ENCODE measurements at regions not wholly inside any gene's neighbourhood (a gene's known extent, or its start where the extent isn't known, plus 50 kb on each side); places are given as distances from the start of the nearest gene placed in this dataset.

DNA sequence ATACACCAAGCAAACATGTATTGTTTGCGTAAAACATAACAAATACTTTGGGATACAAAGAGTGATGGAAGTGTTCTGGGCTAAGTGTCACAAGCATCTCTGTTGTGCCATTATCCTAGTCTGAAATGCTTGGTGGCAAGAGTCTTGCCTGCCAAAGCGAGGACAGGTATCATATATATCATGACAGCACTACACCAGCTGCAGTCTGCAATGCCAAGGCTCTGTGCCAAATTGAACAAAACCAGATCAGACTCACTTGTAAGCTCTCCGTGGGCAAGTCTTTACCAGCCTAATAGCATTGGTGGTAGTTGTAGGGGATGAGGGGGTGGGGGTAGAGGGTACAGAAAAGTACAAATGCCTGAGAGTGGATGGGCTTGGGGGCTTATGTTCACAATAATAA, 119.2 kb downstream of the RWDD3 start:
- H3K27ac ChIP-seq (ENCODE audit: low read length) = no peak overlapping the region

DNA sequence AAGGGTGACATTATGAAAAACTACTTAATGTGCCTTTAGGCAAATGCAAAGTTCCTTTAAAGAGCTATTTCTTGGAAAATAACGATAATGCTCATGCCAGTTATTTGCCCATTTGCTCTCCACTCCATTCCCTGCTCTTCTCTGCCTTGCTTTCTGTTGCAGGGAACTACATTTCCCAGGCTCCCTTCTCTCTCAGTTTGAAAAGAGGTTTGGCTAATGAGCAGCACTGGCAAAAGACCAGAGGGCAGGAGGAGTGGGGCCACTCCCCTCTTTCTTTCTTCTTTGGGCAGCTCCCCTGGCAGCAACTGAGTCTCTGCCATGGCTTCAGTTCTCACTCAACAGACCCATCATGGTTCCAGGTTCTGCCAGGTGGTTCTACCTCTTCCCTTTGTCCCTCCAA, 130.5 kb downstream of the RWDD3 start:
- H3K9ac ChIP-seq (ENCODE audit: low read length) = no peak overlapping the region
- H4K20me1 ChIP-seq (ENCODE audit: low read length) = no peaks in the 10 kb centered on the region
- peaks cover 71% of the 10 kb centered on the region for H3K27me3 ChIP-seq (ENCODE audit: low read length)
- BruUV-seq (replicated peaks) = no TSS peak
- no peaks in the 10 kb centered on the region for H3K79me2 ChIP-seq (ENCODE audit: low read length)
- ChIA-PET POLR2A (ENCODE audit: unreplicated experiment) (interaction anchor here (0.6 kb wide), 1 partner anchor 71 kb away, joined by 3 read pairs; no protein-coding TSS in a partner anchor), CTCF (no interaction called here)
- no peak overlapping the region for H3K4me3 ChIP-seq (ENCODE audit: low read length)
- TF ChIP-seq EZH2phosphoT487 (IDR thresholded peaks at IDR 0.05; ENCODE audit: borderline replicate concordance, low read length) = no peak
- TF ChIP-seq, protein P1, sequence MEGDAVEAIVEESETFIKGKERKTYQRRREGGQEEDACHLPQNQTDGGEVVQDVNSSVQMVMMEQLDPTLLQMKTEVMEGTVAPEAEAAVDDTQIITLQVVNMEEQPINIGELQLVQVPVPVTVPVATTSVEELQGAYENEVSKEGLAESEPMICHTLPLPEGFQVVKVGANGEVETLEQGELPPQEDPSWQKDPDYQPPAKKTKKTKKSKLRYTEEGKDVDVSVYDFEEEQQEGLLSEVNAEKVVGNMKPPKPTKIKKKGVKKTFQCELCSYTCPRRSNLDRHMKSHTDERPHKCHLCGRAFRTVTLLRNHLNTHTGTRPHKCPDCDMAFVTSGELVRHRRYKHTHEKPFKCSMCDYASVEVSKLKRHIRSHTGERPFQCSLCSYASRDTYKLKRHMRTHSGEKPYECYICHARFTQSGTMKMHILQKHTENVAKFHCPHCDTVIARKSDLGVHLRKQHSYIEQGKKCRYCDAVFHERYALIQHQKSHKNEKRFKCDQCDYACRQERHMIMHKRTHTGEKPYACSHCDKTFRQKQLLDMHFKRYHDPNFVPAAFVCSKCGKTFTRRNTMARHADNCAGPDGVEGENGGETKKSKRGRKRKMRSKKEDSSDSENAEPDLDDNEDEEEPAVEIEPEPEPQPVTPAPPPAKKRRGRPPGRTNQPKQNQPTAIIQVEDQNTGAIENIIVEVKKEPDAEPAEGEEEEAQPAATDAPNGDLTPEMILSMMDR (conservative IDR thresholded peaks at IDR 0.05; ENCODE audit: low read depth, low read length) = no peak
- TF ChIP-seq EZH2 (IDR thresholded peaks at IDR 0.05; ENCODE audit: low read length, unreplicated experiment) = no peak
- DNase-seq = no peak
- no peaks in the 10 kb centered on the region for H3F3A ChIP-seq (ENCODE audit: low read length, unreplicated experiment)
- H3K4me2 ChIP-seq (ENCODE audit: low read length) = no peak overlapping the region
- H2AFZ ChIP-seq (ENCODE audit: low read length) = no peak overlapping the region
- no peak overlapping the region for H3K27ac ChIP-seq (ENCODE audit: low read length)
- intact Hi-C loops (cut with micrococcal nuclease) = no loop called here
- H3K4me1 ChIP-seq (ENCODE audit: insufficient read depth, low read length) = no peaks in the 10 kb centered on the region
- no peaks in the 10 kb centered on the region for H3K9me2 ChIP-seq (replicated peaks; ENCODE audit: low read length)
- H3K36me3 ChIP-seq (ENCODE audit: low read depth, low read length) = no peaks in the 10 kb centered on the region
- H3K9me3 ChIP-seq (ENCODE audit: low read length) = no peaks in the 10 kb centered on the region
- no peak for ATAC-seq

More for the DNA sequence above, 119.2 kb downstream of the RWDD3 start:
- Histone ChIP-seq H3K4me2 (ENCODE audit: low read length) (no peak overlapping the region), H3K4me3 (ENCODE audit: low read length) (no peak overlapping the region), H3K9me2 (replicated peaks; ENCODE audit: low read length) (no peaks in the 10 kb centered on the region), H3K36me3 (ENCODE audit: low read depth, low read length) (no peaks in the 10 kb centered on the region), H2AFZ (ENCODE audit: low read length) (no peak overlapping the region), H3K4me1 (ENCODE audit: insufficient read depth, low read length) (no peaks in the 10 kb centered on the region), H3K27me3 (ENCODE audit: low read length) (peaks cover 75% of the 10 kb centered on the region), H3K9ac (ENCODE audit: low read length) (no peak overlapping the region), H3K9me3 (ENCODE audit: low read length) (no peaks in the 10 kb centered on the region), H3F3A (ENCODE audit: low read length, unreplicated experiment) (no peaks in the 10 kb centered on the region), H4K20me1 (ENCODE audit: low read length) (no peaks in the 10 kb centered on the region), H3K79me2 (ENCODE audit: low read length) (no peaks in the 10 kb centered on the region)
- ChIA-PET POLR2A (ENCODE audit: unreplicated experiment) (no interaction called here), CTCF (interaction anchor here (0.6 kb wide), 1 partner anchor 1492 kb away, joined by 3 read pairs; no protein-coding TSS in a partner anchor)
- intact Hi-C loops (cut with micrococcal nuclease) = no loop called here
- no TSS peak for BruUV-seq (replicated peaks)
- TF ChIP-seq EZH2 (IDR thresholded peaks at IDR 0.05; ENCODE audit: low read length, unreplicated experiment) (no peak), EZH2phosphoT487 (IDR thresholded peaks at IDR 0.05; ENCODE audit: borderline replicate concordance, low read length) (no peak)
- TF ChIP-seq, protein P1 (conservative IDR thresholded peaks at IDR 0.05; ENCODE audit: low read depth, low read length) = no peak
- DNase-seq (no peak), ATAC-seq (no peak)

DNA sequence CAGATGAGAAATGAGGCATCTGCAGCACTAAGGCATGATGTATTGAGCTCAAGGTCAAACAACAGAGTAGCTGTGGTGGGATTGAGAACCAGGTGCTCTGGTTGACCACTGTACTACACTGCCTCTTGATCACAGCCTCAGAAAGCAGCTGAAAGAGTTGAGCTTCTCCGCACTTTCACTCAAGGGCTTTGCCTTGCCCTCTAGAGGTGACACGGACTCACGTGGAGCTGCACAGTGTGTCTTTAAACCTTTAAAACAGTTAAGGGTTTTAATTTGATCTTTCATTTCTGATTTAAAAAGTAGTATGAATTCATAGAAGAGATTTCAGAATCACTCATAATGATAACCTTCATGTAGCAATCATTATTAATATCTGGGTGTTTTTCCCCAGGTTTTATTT, 132.5 kb downstream of the RWDD3 start:
- no peak overlapping the region for H2AFZ ChIP-seq (ENCODE audit: low read length)
- H3K36me3 ChIP-seq (ENCODE audit: low read depth, low read length) = no peaks in the 10 kb centered on the region
- no peaks in the 10 kb centered on the region for H4K20me1 ChIP-seq (ENCODE audit: low read length)
- H3K9ac ChIP-seq (ENCODE audit: low read length) = no peak overlapping the region
- H3K9me3 ChIP-seq (ENCODE audit: low read length) = no peaks in the 10 kb centered on the region
- no peak for ATAC-seq
- H3K27ac ChIP-seq (ENCODE audit: low read length) = no peak overlapping the region
- CTCF ChIA-PET = no interaction called here
- no peaks in the 10 kb centered on the region for H3K4me1 ChIP-seq (ENCODE audit: insufficient read depth, low read length)
- no peak overlapping the region for H3K4me2 ChIP-seq (ENCODE audit: low read length)
- H3K9me2 ChIP-seq (replicated peaks; ENCODE audit: low read length) = no peaks in the 10 kb centered on the region
- H3K4me3 ChIP-seq (ENCODE audit: low read length) = no peak overlapping the region
- intact Hi-C loops (cut with micrococcal nuclease) = no loop called here
- no peak for DNase-seq
- BruUV-seq (replicated peaks) = no TSS peak
- no peak for TF ChIP-seq EZH2phosphoT487 (IDR thresholded peaks at IDR 0.05; ENCODE audit: borderline replicate concordance, low read length)
- TF ChIP-seq, protein P1 (conservative IDR thresholded peaks at IDR 0.05; ENCODE audit: low read depth, low read length) = no peak
- TF ChIP-seq EZH2 (IDR thresholded peaks at IDR 0.05; ENCODE audit: low read length, unreplicated experiment) = no peak
- no peaks in the 10 kb centered on the region for H3K79me2 ChIP-seq (ENCODE audit: low read length)
- no peaks in the 10 kb centered on the region for H3F3A ChIP-seq (ENCODE audit: low read length, unreplicated experiment)
- POLR2A ChIA-PET (ENCODE audit: unreplicated experiment) = no interaction called here
- peaks cover 74% of the 10 kb centered on the region for H3K27me3 ChIP-seq (ENCODE audit: low read length)
